Heart right ventricle (tissue), 16 donors: ENCODE measurements at regions not wholly inside any gene's neighbourhood (a gene's known extent, or its start where the extent isn't known, plus 50 kb on each side); places are given as distances from the start of the nearest gene placed in this dataset.

Source experiments
- ATAC-seq, 8 donors: fragments of 200-7000 bp; cut with Tn5 transposase; one replicate each; pipeline ENCODE4 v1.9.1; 2020; ENCODE audit warnings: mild to moderate bottlenecking in 8 of 8, moderate library complexity in 8 of 8, moderate number of reproducible peaks in 1 of 8
- DNase-seq, 2 donors: peaks; one replicate each; pipeline ENCODE4 v3.0.0-alpha.2; 2020
- H3K27ac ChIP-seq, 10 donors: fragments of 200-600 bp; sonication (generic) in 2 of 10; one replicate each; pipeline versions ENCODE4 v1.5.0 to v1.8.0; 2020 to 2022; ENCODE audit warnings: mild to moderate bottlenecking in 3 of 10
- H3K27me3 ChIP-seq, 7 donors: fragments of 200-600 bp; one replicate each; pipeline ENCODE4 v1.8.0; 2021 to 2022; ENCODE audit warnings: mild to moderate bottlenecking in 2 of 7
- H3K36me3 ChIP-seq, 9 donors: fragments of 200-600 bp; sonication (generic) in 1 of 9; one replicate each; pipeline versions ENCODE4 v1.5.0 to v1.8.0; 2020 to 2022; ENCODE audit warnings: mild to moderate bottlenecking in 2 of 9
- H3K4me1 ChIP-seq, 9 donors: fragments of 200-600 bp; sonication (generic) in 1 of 9; one replicate each; pipeline versions ENCODE4 v1.5.0 to v1.8.0; 2020 to 2022; ENCODE audit warnings: mild to moderate bottlenecking in 4 of 9
- H3K4me3 ChIP-seq, 10 donors: fragments of 200-600 bp; sonication (generic) in 2 of 10; one replicate each; pipeline versions ENCODE4 v1.5.0 to v1.8.0; 2020 to 2022; ENCODE audit warnings: mild to moderate bottlenecking in 7 of 10, moderate library complexity in 2 of 10
- H3K9me3 ChIP-seq, 11 donors: fragments of 200-600 bp in 10 of 11; sonication (generic) in 2 of 11; one replicate each; pipeline versions ENCODE4 v1.5.0 to v1.8.0; 2013 to 2022; ENCODE audit warnings: mild to moderate bottlenecking in 2 of 11, control low read depth in 1 of 11, moderate library complexity in 1 of 11
- WGBS, 2 donors: extraction: QIAGEN DNeasy Blood & Tissue Kit; methylation state at CpG; one replicate each; pipeline ENCODE4 v1.1.7; 2013; ENCODE audit warnings: inconsistent platforms in 1 of 2; 5-methylcytosine and 5-hydroxymethylcytosine counted together
- intact Hi-C, 10 donors: fragments of 100-400 bp; cut with DNase I; formaldehyde crosslinking; loops; one replicate each; pipeline versions ENCODE4 v1.11.1 to v1.14.2; 2022
- TF ChIP-seq, protein P1 (sequence below), 9 donors: fragments of 200-600 bp; sonication (generic) in 2 of 9; IDR thresholded peaks; one replicate each; pipeline versions ENCODE4 v1.5.0 to v1.8.0; 2021 to 2022; ENCODE audit warnings: antibody characterized with exemption in 9 of 9, mild to moderate bottlenecking in 5 of 9, moderate library complexity in 1 of 9
- donor health status: Arrhythmogenic right ventricular cardiomyopathy.
- donor health status: ischemic (EF 13 %, LVEDD 7.1; RV severe dilation, severe dysfunction).
- donor health status: healthy with polysubstance abuse.
- donor health status: DM: no; HTN: yes; CAD: no.
- donor health status: DM: no; HTN: no; CAD: no.
- donor health status: ischemic (EF 25% LVEDD 6.9; RV normal size, moderate dysfunction).
- donor health status: ischemic (EF 25% LVEDD 5.7; RV mildly dilated, moderate dysfunction).
- donor health status: healthy.
- donor health status: DM: yes; HTN: yes; CAD: no.
- donor health status: Ischemic cardiomyopathy.
- donor health status: ischemic (EF 35%, LVEDD 5.7; RV mildly dilated, moderate dysfunction).
- donor health status: nonischemic (EF 11% LVEDD 7.7; RV severe dilation, severe dysfunction).
- donor health status: DM: yes; HTN: yes; CAD: no.
- donor health status: PGD.
- donor health status: ischemic (EF 29% LVEDD 5.4; RV normal size, mild dysfunction).
- donor health status: nonischemic (EF 23%, LVEDD 6.1; RV moderate dilation, normal function).

DNA sequence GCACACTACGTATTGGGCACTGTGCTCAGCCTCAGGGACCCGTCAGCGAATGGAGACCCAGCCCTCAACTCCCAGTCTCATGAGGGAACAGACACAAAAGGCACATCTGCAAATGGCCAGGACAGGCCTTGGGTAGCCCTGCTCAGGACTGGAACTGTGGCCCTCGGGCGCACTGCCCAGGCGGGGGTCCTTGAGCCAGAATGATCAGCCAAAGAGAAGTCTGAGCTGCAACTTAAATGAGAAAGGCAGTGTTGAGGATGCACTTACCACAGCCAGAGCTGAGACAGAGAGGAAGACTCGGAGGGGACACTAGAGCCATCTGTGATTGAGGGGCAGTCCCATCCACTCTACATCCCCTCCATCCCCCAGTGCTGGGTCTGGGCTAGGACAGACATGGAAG lies 117.3 kb downstream of the C16orf95 start:
- peaks cover 0 to 13% (median 0%) of the 10 kb centered on the region in 7 donors for H3K27me3 ChIP-seq
- WGBS, 2 donors, result 74 to 83% methylated on average over 7 of the region's 7 CpGs

GRCh38 chr16:87200637-87201036 lies 116.6 kb downstream of the C16orf95 start:
- intact Hi-C loops, result loop anchor here in 4 of 10 donors (5.0 to 10.0 kb wide), 4 partner anchors 64 to 636 kb away; partner anchors contain the start of gene FOXC2 (in 1 of the 4)
- Histone ChIP-seq H3K36me3 (no peaks in the 10 kb centered on the region), H3K4me1 (peaks cover 0 to 6% (median 0%) of the 10 kb centered on the region in 9 donors), H3K27ac (peak overlapping the region in 1 of 10 donors; percentile 37), H3K4me3 (no peak overlapping the region), H3K27me3 (peaks cover 0 to 14% (median 0%) of the 10 kb centered on the region in 7 donors), H3K9me3 (no peaks in the 10 kb centered on the region)
- 70 to 74% methylated on average over 3 of the region's 3 CpGs for WGBS, 2 donors
- DNase-seq (no peak), ATAC-seq (peak in 1 of 8 donors; percentile 17)
- TF ChIP-seq, protein P1, sequence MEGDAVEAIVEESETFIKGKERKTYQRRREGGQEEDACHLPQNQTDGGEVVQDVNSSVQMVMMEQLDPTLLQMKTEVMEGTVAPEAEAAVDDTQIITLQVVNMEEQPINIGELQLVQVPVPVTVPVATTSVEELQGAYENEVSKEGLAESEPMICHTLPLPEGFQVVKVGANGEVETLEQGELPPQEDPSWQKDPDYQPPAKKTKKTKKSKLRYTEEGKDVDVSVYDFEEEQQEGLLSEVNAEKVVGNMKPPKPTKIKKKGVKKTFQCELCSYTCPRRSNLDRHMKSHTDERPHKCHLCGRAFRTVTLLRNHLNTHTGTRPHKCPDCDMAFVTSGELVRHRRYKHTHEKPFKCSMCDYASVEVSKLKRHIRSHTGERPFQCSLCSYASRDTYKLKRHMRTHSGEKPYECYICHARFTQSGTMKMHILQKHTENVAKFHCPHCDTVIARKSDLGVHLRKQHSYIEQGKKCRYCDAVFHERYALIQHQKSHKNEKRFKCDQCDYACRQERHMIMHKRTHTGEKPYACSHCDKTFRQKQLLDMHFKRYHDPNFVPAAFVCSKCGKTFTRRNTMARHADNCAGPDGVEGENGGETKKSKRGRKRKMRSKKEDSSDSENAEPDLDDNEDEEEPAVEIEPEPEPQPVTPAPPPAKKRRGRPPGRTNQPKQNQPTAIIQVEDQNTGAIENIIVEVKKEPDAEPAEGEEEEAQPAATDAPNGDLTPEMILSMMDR (IDR thresholded peaks at IDR 0.05), result no peak

More for the DNA sequence above, 117.3 kb downstream of the C16orf95 start:
- Histone ChIP-seq H3K27ac (no peak overlapping the region), H3K4me1 (peaks cover 0 to 6% (median 0%) of the 10 kb centered on the region in 9 donors), H3K36me3 (no peaks in the 10 kb centered on the region), H3K4me3 (no peak overlapping the region), H3K9me3 (no peaks in the 10 kb centered on the region)
- no peak for DNase-seq
- no peak for ATAC-seq
- intact Hi-C loops, result loop anchor here in 4 of 10 donors (5.0 to 10.0 kb wide), 4 partner anchors 65 to 635 kb away; partner anchors contain the start of gene FOXC2 (in 1 of the 4)
- TF ChIP-seq, protein P1 (IDR thresholded peaks at IDR 0.05), result no peak

- H3K27ac ChIP-seq, result peak overlapping the region in 1 of 10 donors; percentile 37
- TF ChIP-seq, protein P1 (IDR thresholded peaks at IDR 0.05), result no peak
- no peak overlapping the region for H3K4me3 ChIP-seq
- peaks cover 0 to 6% (median 0%) of the 10 kb centered on the region in 9 donors for H3K4me1 ChIP-seq
- 53 to 55% methylated on average over 5 of the region's 5 CpGs for WGBS, 2 donors
- H3K27me3 ChIP-seq, result peaks cover 0 to 14% (median 0%) of the 10 kb centered on the region in 7 donors
- no peaks in the 10 kb centered on the region for H3K9me3 ChIP-seq
- DNase-seq, result peak; percentile 61 to 69
- H3K36me3 ChIP-seq, result no peaks in the 10 kb centered on the region
- intact Hi-C loops, result loop anchor here in 4 of 10 donors (5.0 to 10.0 kb wide), 4 partner anchors 64 to 636 kb away; partner anchors contain the start of gene FOXC2 (in 1 of the 4)
- ATAC-seq, result peak; percentile 76 to 92 (median 85)
These were observed 116.1 kb downstream of the C16orf95 start for GRCh38 chr16:87201052-87201451.

DNA sequence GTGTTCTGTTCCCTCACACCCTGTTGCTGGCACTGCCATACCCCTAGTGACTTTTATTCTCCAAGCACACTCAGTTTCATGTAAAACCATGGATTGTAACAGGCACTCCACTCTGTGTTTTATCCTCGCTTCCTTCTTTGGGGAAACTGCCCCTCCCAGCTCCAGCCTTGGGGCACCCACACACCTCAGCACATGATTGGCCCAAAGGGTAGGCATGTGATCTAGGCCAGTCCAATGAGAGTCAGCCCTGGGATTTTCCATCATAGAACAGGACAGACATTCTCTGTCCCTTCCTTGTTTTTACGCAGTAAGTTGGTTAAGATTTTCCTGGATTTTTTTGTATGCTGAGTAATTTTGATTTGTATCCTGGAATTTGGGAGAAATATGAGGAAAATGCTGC lies 115.4 kb downstream of the C16orf95 start:
- H3K27me3 ChIP-seq, result peaks cover 0 to 14% (median 0%) of the 10 kb centered on the region in 7 donors
- H3K4me3 ChIP-seq, result no peak overlapping the region

More for the DNA sequence above, 115.4 kb downstream of the C16orf95 start:
- Histone ChIP-seq H3K36me3 (no peaks in the 10 kb centered on the region), H3K4me1 (peaks cover 0 to 6% (median 0%) of the 10 kb centered on the region in 9 donors), H3K27ac (peak overlapping the region in 3 of 10 donors; percentile 10 to 37 (median 25)), H3K9me3 (no peaks in the 10 kb centered on the region)
- no peak for DNase-seq
- WGBS, 2 donors, result 90 to 94% methylated on average over 2 of the region's 2 CpGs
- TF ChIP-seq, protein P1 (IDR thresholded peaks at IDR 0.05), result no peak
- intact Hi-C loops, result loop anchor here in 4 of 10 donors (5.0 to 10.0 kb wide), 4 partner anchors 63 to 637 kb away; partner anchors contain the start of gene FOXC2 (in 1 of the 4)
- ATAC-seq, result no peak
